Loucy (cell line): ENCODE measurements at regions not wholly inside any gene's neighbourhood (a gene's known extent, or its start where the extent isn't known, plus 50 kb on each side); places are given as distances from the start of the nearest gene placed in this dataset.

Experiments used
- H2AFZ ChIP-seq: fragments of 200-600 bp; sonication (generic); 2 replicates; pipeline ENCODE4 v1.6.0; 2016; ENCODE audit warnings: antibody characterized with exemption, mild to moderate bottlenecking, low read length, moderate library complexity
- H3F3A ChIP-seq: fragments of 200-600 bp; 2 replicates; pipeline ENCODE4 v1.6.0; 2016; ENCODE audit warnings: antibody characterized with exemption, low read depth, mild to moderate bottlenecking
- H3K27me3 ChIP-seq: fragments of 200-600 bp; sonication (generic); 2 replicates; pipeline ENCODE4 v1.6.1; 2014; ENCODE audit warnings: low read length, mild to moderate bottlenecking; ENCODE audit not compliant: insufficient read depth, poor library complexity, severe bottlenecking
- H3K36me3 ChIP-seq: fragments of 200-600 bp; sonication (generic); 2 replicates; pipeline ENCODE4 v1.6.1; 2016; ENCODE audit warnings: low read length; ENCODE audit not compliant: insufficient read depth
- H3K4me1 ChIP-seq: fragments of 200-600 bp; sonication (generic); 2 replicates; pipeline ENCODE4 v1.5.1; 2014; ENCODE audit warnings: low read length, mild to moderate bottlenecking; ENCODE audit not compliant: insufficient read depth, poor library complexity, severe bottlenecking
- H3K4me2 ChIP-seq: fragments of 200-600 bp; sonication (generic); 2 replicates; pipeline ENCODE4 v1.6.0; 2014; ENCODE audit warnings: antibody characterized with exemption, low read length, low read depth, mild to moderate bottlenecking; ENCODE audit not compliant: poor library complexity, severe bottlenecking
- H3K4me3 ChIP-seq: fragments of 200-600 bp; sonication (generic); 2 replicates; pipeline ENCODE4 v1.5.1; 2014; ENCODE audit warnings: low read length, mild to moderate bottlenecking, mixed read lengths; ENCODE audit not compliant: poor library complexity, severe bottlenecking
- H3K79me2 ChIP-seq: fragments of 200-600 bp; sonication (generic); 2 replicates; pipeline ENCODE4 v1.6.1; 2014; ENCODE audit warnings: low read length; ENCODE audit not compliant: insufficient read depth
- H3K9ac ChIP-seq: fragments of 200-600 bp; sonication (generic); 2 replicates; pipeline ENCODE4 v1.6.0; 2014; ENCODE audit warnings: mild to moderate bottlenecking, low read depth, low read length, moderate library complexity; ENCODE audit not compliant: poor library complexity, severe bottlenecking
- H3K9me2 ChIP-seq: fragments of 200-600 bp; sonication (generic); replicated peaks from 2 replicates; pipeline ENCODE4 v1.6.1; 2016; ENCODE audit warnings: low read depth, low read length, mixed read lengths
- H3K9me3 ChIP-seq: fragments of 200-600 bp; sonication (generic); 2 replicates; pipeline ENCODE4 v1.6.1; 2014; ENCODE audit warnings: mild to moderate bottlenecking, antibody characterized with exemption, low read length, low read depth; ENCODE audit not compliant: insufficient read depth
- H4K20me1 ChIP-seq: fragments of 200-600 bp; sonication (generic); 2 replicates; pipeline ENCODE4 v1.6.0; 2014; ENCODE audit warnings: antibody characterized with exemption, low read length, mild to moderate bottlenecking; ENCODE audit not compliant: insufficient read depth, poor library complexity, severe bottlenecking
- CTCF ChIP-seq: fragments of 200-600 bp; sonication (generic); conservative IDR thresholded peaks from 2 replicates; pipeline ENCODE4 v1.5.1; 2014; ENCODE audit warnings: mild to moderate bottlenecking, antibody characterized with exemption, low read length
- EZH2phosphoT487 ChIP-seq: fragments of 200-600 bp; IDR thresholded peaks from 2 replicates; pipeline ENCODE4 v1.6.1; 2018; ENCODE audit warnings: antibody characterized with exemption, mild to moderate bottlenecking, moderate library complexity, borderline replicate concordance

DNA sequence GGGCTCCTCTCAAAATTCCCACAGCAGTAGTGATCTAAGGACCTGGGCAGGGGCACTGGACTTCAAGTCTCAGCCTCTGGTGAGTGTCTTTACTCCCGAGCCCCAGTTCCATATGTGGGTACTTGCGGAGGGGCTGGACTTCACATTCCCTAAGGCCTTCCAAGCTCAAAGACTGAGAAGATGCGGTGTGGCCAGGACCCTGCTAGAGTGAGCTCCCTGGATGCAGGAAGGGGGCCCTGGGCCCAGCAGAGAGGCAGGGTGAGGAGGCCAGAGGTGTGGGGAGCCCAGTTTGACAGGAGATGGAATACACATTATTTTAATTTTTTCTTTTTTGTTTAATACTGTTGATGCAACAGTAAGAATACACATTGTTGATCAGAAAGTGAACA lies 83.7 kb downstream of the IGLL1 start:
- H3K9me2 ChIP-seq, result no peaks in the 10 kb centered on the region
- no peaks in the 10 kb centered on the region for H3F3A ChIP-seq
- H3K4me2 ChIP-seq, result peak overlapping the region; percentile 59
- peak overlapping the region; percentile 47 for H3K4me3 ChIP-seq
- no peak overlapping the region for H2AFZ ChIP-seq
- no peaks in the 10 kb centered on the region for H4K20me1 ChIP-seq
- peak overlapping the region; percentile 56 for H3K9ac ChIP-seq
- H3K4me1 ChIP-seq, result peaks cover 33% of the 10 kb centered on the region
- no peak for TF ChIP-seq CTCF
- no peak for TF ChIP-seq EZH2phosphoT487
- H3K9me3 ChIP-seq, result no peaks in the 10 kb centered on the region
- H3K36me3 ChIP-seq, result no peaks in the 10 kb centered on the region
- H3K79me2 ChIP-seq, result no peaks in the 10 kb centered on the region
- no peaks in the 10 kb centered on the region for H3K27me3 ChIP-seq

DNA sequence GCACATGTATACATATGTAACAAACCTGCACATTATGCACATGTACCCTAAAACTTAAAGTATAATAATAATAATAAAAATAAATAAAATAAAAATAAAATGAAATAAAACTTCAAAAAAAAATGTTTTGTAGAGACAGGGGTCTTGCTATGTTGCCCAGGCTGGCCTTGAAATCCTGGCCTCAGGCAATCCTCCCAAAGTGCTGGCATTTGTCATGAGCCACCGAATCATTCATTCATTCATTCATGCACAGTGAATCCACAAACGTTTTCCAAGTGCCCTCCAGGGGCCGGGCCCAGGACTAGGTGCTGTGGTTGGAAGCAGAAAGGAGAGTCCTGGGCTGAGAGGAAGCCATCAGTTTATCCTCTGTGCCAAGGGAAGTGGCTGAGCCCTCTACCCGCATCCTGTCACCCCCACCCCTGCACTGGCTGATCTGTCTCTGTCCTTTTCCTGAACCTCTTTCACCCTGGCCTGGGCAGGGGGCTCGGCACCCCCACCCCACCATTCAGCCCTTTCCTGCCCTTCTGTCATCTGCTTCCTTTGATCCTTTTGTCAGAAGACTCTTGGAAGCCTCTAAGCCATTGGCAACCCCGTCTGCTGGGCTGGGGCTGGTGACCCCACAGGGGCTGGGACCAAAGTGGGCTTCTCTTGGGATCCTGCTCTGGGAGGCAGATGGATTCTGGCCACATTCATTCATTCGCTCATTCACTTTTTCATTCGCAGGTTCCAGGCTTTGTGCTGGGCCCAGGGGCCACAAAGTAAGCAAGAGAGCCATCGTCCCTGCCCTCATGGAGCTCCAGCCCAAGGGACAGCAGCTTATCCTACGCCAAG lies 84.3 kb downstream of the IGLL1 start:
- Histone ChIP-seq H3K79me2 (no peaks in the 10 kb centered on the region), H3K9me3 (no peaks in the 10 kb centered on the region), H3K9me2 (no peaks in the 10 kb centered on the region), H3F3A (no peaks in the 10 kb centered on the region), H3K4me3 (peak overlapping the region; percentile 47), H4K20me1 (no peaks in the 10 kb centered on the region), H3K4me1 (peaks cover 33% of the 10 kb centered on the region), H3K4me2 (peak overlapping the region; percentile 59), H2AFZ (no peak overlapping the region), H3K9ac (peak overlapping the region; percentile 56), H3K27me3 (no peaks in the 10 kb centered on the region), H3K36me3 (no peaks in the 10 kb centered on the region)
- TF ChIP-seq CTCF (no peak), EZH2phosphoT487 (no peak)

DNA sequence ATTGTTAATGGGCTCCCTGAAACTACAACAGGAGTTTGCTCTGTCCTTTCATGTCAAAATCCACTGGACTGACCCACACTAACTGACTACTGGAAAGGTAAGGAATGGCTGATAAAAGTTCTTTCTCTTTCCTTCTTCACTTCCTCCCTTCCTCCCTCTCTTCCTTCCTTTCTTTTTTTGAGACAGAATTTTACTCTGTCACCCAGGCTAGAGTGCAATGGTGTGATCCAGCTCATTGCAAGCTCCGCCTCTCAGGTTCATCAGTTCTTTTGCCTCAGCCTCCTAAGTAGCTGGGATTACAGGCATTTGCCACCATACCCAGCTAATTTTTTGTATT lies 85.2 kb downstream of the IGLL1 start:
- Histone ChIP-seq H3K9me2 (no peaks in the 10 kb centered on the region), H4K20me1 (no peaks in the 10 kb centered on the region), H2AFZ (no peak overlapping the region), H3K4me2 (peak overlapping the region; percentile 10), H3K4me1 (peaks cover 33% of the 10 kb centered on the region), H3K27me3 (no peaks in the 10 kb centered on the region), H3K9ac (peak overlapping the region; percentile 10), H3K4me3 (no peak overlapping the region), H3K36me3 (no peaks in the 10 kb centered on the region), H3K9me3 (no peaks in the 10 kb centered on the region), H3K79me2 (no peaks in the 10 kb centered on the region), H3F3A (no peaks in the 10 kb centered on the region)
- TF ChIP-seq EZH2phosphoT487, result no peak
- no peak for TF ChIP-seq CTCF
